Esophagus mucosa (tissue), 1 donor: ENCODE measurements at regions not wholly inside any gene's neighbourhood (a gene's known extent, or its start where the extent isn't known, plus 50 kb on each side); places are given as distances from the start of the nearest gene placed in this dataset.

ENCODE experiments used
- ATAC-seq: fragments of 200-7000 bp; cut with Tn5 transposase; one replicate; pipeline ENCODE4 v1.9.1; 2020
- donor health status: DM: yes; HTN: yes; CAD: no.

DNA sequence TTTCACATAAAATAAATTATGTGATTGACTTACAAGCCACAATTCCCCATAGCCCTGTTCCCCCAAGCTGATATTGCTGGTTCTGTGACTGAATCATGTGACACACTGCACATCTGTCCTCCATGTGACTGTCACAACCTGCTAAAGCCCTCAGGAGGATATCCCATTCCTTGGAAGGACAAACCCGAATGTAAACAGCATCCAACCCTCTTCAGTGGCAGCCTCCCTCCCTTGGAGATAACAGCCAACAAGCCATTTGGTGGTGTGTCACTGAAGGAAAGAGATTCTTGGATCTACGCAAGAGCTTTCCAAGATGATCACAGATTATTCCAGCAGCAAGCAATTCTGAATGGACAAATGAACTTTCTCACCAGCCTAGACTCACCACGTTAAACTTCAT is 153.9 kb upstream of the TIAM1 start:
- ATAC-seq, result no peak

- ATAC-seq, result no peak
These were observed 149.4 kb upstream of the TIAM1 start for GRCh38 chr21:31493350-31493880.

DNA sequence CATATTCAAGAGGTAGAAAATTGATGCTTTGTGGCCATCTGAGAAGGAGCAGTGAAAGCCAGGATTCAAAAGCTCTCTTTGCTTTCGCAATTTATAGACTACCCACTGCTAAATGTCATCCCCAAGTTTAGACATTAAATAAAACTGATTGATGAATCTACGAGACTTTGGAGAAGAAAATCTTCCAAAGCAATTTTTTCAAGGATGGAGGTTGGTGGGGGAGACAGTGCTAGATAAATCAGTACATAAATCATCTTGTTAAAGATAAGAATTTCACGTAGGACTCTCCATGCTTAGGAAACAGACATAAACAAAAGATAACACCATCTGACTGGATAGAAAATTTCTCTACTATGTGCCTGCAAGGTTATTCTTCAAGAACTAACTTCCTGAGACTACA is 147.6 kb upstream of the TIAM1 start:
- ATAC-seq, result no peak

DNA sequence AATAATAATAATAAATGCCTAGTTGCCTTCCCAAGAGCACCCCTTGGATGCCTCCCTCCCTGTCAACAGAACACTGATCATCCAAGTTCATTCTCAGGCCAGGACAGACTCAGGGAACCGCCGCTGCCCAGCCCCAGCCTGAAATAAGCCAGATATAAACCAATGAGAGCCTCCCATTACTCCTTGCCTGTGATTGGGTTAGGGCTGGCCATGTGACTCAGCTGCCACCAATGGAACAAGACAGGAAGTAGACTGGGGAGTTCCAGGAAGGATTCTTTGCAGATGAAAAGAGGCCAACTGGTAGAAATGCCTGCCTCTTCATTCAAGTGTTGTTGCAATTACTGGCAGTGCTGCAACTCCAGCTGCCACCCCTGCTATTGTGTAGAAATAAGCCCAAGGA is 146.4 kb upstream of the TIAM1 start:
- no peak for ATAC-seq

DNA sequence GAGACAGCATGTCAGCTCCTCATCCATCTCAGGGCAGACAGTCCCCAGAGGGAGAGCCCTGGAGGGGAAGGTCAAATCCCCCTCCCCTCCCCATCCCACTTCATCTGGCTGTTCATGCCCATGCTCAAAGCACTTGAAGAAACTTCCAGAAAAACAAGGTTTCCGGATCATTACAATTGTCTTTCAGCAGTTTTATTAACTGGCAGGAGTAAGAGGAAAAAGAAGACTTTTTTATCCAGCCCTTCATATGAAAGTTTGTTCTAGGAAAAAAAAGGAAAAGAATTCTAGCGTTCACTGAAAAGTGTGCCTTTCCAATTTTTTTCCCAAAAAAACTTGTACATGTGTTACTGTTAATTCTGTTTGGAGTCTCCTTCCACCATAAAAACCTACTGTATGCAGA is 145.7 kb upstream of the TIAM1 start:
- ATAC-seq, result no peak

DNA sequence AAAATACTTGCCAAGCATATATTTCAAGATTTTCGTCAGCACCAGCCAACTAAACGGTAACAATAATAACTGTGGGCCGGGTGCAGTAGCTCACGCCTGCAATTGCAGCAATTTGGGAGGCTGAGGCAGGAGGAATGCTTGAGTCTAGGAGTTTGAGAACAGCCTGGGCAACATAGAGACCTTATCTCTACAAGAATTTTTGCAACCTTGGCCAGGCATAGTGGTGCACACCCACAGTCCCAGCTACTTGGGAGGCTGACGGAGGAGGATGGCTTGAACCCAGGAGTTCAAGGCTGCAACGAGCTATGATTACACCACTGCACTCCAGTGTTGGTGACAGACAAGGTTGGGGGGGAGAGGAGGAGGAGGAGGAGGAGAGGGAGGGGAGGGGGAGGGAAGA is 145.0 kb upstream of the TIAM1 start:
- ATAC-seq, result no peak

DNA sequence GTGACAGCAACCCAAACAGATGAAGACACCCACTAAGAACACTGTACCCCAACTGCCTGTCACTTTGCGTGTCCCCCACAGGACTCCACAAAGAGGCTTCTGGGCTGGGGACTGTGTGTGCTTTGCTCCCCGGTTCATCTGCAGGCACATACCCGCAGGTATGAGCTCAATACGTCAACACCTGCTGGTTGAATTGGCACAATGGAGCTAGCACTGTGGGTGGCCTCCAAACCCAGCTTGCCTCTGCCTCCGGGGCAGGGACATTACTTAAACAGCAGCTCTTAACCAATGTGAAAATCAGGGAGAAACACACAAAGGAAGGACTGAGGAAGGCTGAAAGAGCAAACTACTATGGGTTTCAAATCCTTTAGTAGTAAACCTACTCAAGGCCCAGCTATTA is 140.2 kb upstream of the TIAM1 start:
- ATAC-seq, result no peak

DNA sequence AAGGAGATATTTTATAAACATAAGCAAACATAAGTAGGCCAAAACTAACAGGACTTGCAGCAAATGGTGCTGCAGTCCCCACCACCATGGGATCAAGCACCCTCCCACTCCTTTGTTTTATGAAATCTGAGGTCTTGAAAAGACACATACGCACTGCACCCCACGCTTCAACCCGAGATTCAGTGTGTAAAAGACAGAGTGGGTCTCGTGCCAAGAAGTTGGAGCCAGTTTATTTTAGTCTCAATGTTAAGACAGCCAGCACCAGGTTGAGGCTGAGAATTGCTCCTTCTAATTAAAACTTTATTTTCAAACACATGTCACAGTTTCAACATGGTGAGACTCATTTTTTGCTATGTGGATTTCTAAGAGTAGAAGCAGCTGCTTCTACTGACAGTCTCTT is 139.1 kb upstream of the TIAM1 start:
- no peak for ATAC-seq

GRCh38 chr21:31482460-31482859 is 138.4 kb upstream of the TIAM1 start:
- ATAC-seq, result no peak

GRCh38 chr21:31480228-31480627 is 136.2 kb upstream of the TIAM1 start:
- ATAC-seq, result no peak

GRCh38 chr21:31479714-31480113 is 135.7 kb upstream of the TIAM1 start:
- no peak for ATAC-seq

DNA sequence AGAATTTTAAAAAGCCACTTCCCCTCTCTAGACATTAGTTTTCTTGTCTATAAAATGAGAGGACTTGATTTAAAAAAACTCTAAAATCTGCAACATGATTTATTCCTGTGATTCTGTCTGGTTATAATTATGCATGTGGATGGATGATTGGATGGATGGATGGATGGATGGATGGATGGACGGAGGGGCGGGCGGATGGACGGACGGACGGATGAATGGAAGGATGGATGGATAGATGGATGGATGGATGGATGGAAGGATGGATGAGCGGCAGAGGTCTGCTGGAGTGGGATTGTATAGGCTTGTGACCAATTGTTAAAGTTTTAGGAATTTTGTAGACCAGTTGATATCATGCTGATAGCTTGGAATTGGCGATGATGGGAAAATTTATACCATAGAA is 135.2 kb upstream of the TIAM1 start:
- no peak for ATAC-seq

DNA sequence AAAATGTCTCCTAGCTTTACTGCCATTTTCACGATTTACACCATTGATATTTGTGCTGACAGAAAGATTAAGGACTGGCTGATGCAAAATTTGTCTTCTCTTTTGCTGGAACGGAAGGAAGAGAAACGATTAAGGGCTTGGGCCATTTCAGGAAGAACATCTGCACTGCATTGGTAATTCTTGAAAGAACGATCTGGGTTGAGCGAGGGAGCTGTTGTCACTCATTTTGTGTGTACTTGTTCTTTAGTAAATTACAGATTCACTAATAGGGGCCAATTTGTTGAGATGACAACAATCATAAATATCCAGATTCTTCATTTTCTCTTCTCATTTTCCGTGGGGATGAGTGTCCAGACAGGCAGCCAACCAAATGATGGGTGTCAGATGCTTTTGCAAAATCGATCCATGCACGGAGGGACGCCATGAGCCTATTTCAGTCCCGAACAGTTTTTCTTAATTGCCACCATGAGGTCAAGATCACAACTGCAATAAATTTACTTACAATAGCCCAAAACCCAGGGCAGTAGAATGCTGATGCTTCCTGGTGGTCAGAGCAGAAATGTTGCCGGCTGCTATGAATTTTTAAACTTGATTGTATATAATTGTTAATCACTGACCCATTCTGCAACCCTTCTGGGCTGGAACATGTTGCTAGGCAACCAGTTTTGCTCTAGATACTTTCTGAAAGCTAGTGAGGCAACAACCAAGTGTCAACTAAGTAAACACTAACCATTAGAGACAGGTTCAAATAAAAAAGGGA is 132.4 kb upstream of the TIAM1 start:
- no peak for ATAC-seq

GRCh38 chr21:31475223-31475622 is 131.2 kb upstream of the TIAM1 start:
- no peak for ATAC-seq

- ATAC-seq, result no peak
These were observed 129.8 kb upstream of the TIAM1 start for GRCh38 chr21:31473685-31474345.

DNA sequence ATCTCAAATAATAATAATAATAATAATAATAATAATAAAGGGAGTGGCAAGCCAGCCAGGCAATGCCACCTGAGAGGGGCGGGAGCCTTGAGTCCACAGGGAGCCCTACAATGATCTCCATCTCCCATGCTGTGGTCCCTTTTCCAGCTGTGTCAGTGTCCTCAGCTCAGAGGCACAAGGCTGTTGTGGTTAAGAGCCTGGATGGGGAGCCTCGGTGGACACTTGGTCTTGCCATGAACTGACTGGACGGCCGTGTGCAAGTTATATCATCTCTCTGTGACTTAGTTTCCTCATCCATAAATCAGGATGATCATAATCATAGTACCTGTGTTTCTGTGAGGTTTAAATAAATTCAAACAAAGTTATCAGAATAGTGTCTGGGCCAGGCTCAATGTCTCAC is 127.8 kb upstream of the TIAM1 start:
- ATAC-seq, result no peak

GRCh38 chr21:31470896-31471694 is 127.0 kb upstream of the TIAM1 start:
- ATAC-seq, result no peak

GRCh38 chr21:31460980-31461379 is 116.9 kb upstream of the TIAM1 start:
- ATAC-seq, result no peak

DNA sequence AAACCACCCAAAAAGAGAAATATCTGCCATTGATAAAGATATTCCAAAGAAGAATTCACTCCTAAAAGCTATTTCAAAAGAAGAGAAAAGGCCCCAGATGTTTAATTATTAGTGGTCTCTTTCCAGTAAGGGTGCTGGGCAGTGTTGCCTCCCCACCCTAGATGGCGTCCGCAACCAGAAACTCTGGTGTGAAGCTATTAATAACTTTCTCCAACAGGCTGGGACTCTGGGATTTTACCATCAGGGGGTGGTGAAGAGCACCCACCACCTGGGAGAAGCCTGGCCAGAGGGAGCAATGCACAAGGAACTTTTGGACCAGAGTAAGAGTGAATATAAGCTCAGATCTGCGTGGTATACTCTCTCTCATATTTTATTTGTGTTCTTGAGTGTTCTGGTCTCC is 115.4 kb upstream of the TIAM1 start:
- peak; percentile 29 for ATAC-seq

DNA sequence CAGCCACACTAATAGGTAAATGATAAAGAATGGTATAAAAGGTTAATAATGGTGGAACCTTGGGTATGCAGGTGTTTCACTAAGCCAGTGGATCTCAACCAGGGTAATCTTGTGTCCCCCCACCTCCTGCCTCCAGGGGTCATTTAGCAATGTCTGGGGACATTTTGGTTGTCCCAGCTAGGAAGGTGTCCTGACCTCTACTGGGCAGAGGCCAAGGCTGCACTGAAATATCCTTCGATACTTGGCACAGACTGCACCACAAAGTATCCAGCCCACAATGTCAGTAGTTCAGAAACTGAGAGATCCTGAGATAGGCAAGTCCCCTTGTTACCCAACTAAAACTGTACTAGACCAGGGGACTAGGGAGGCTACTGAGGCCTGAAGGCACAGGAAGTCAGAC is 113.6 kb upstream of the TIAM1 start:
- peak; percentile 28 for ATAC-seq

DNA sequence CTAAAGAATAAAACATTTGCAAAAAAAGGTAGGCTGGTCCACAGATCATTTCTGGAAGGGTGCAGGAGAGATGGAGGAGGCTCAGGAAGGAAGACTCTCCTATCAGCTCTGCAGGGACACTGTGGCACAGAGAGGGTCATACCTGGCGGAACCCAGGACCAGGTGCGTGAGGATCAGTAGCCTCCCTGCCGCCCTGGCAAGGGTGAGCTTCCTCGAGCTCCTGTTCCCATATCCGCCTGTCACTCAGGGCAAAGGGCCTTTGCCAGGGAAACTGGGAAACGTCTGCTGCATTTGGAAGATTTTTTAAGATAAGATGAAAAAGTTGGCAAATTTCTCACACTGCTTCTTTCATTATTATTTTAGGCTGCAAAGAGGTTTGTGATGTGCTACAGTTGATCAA is 112.1 kb upstream of the TIAM1 start:
- no peak for ATAC-seq

GRCh38 chr21:31455506-31455905 is 111.4 kb upstream of the TIAM1 start:
- no peak for ATAC-seq

DNA sequence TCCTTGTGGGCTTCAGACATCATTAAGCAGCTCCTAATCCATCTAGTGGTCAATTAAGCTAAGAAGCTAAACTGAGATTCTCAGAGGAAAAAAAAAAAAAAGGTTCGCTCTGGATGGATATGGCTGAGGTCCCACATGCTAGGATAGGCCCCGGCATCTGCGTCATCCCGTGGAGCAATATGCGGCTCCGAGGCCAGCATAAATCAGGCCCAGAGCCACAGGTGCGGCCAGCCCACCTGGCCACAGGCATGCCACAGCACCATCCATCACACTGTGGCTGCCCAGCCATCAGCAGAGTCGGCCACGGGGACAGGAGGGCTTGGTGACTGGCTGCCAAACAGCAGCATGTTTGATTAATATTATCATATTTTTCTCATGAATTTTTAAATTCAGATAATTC is 106.9 kb upstream of the TIAM1 start:
- peak; percentile 20 for ATAC-seq
